ENCODE measurements at regions not wholly inside any gene's neighbourhood (a gene's known extent, or its start where the extent isn't known, plus 50 kb on each side); places are given as distances from the start of the nearest gene placed in this dataset.

DNA sequence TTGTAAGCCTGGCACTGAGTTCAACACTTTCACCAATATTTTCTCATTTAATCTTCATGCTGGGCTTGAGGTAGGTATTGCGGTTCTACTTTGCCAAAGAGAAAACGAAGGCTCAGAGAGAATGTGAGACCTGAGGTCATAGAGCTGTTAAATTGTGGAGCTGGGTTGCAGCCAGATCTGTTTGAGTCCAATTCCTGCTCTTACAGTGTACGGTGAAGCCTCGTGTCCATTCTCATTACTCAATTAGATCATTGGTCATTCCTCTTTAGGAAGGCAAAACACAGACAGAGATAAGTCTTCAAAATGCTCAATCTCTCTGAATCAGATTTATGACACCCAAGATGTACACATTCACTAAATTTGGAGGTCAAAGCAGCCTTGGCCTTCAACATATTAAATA lies 559.0 kb upstream of the DAB1 start:
- H3K4me3 ChIP-seq (ENCODE audit: low read depth, low read length) = no peak overlapping the region
- TF ChIP-seq, protein P1, sequence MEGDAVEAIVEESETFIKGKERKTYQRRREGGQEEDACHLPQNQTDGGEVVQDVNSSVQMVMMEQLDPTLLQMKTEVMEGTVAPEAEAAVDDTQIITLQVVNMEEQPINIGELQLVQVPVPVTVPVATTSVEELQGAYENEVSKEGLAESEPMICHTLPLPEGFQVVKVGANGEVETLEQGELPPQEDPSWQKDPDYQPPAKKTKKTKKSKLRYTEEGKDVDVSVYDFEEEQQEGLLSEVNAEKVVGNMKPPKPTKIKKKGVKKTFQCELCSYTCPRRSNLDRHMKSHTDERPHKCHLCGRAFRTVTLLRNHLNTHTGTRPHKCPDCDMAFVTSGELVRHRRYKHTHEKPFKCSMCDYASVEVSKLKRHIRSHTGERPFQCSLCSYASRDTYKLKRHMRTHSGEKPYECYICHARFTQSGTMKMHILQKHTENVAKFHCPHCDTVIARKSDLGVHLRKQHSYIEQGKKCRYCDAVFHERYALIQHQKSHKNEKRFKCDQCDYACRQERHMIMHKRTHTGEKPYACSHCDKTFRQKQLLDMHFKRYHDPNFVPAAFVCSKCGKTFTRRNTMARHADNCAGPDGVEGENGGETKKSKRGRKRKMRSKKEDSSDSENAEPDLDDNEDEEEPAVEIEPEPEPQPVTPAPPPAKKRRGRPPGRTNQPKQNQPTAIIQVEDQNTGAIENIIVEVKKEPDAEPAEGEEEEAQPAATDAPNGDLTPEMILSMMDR (IDR thresholded peaks at IDR 0.05; ENCODE audit: borderline replicate concordance, insufficient read depth, low read depth, low read length) = no peak

DNA sequence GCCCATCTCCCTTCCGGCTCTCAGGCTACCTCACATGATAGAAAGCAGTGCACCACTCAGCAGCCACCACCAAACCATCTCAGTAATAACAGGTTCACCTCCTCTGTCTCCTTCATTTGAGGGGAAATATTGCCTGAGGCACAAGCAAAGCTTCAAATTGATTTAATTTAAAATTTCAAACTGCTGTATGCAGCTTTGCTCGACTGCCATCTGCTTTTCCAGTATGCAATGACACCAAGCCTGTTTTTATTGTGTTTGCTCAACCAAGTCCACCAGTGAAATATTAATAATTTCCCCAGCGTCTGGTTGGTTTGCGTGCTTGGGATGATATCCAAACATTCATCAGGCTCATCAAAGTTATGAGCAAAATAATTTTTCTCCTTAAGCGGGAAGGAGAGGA lies 552.4 kb upstream of the DAB1 start:
- H3K4me3 ChIP-seq (ENCODE audit: low read depth, low read length) = no peak overlapping the region
- TF ChIP-seq, protein P1 (IDR thresholded peaks at IDR 0.05; ENCODE audit: borderline replicate concordance, insufficient read depth, low read depth, low read length) = no peak

DNA sequence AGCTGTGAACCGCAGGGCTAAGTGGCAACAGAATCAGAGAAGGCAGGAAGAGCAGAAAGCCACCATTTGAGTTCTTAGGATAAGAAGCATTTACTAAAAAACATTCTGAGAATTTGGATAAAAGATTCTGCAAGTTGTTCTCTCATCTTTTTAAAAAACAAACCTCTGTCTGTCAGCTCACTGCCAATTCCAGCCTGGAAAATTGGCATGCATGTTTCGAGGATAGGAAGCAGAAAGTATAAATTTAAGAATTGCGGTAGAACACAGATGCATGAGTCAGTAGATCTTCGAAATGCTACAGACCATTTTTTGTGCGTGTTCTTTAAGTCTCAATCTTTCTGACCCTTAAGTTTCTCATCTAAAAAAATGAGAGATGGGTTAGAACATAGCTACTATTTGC lies 544.5 kb upstream of the DAB1 start:
- TF ChIP-seq, protein P1 (IDR thresholded peaks at IDR 0.05; ENCODE audit: borderline replicate concordance, insufficient read depth, low read depth, low read length) = no peak
- H3K4me3 ChIP-seq (ENCODE audit: low read depth, low read length) = no peak overlapping the region

DNA sequence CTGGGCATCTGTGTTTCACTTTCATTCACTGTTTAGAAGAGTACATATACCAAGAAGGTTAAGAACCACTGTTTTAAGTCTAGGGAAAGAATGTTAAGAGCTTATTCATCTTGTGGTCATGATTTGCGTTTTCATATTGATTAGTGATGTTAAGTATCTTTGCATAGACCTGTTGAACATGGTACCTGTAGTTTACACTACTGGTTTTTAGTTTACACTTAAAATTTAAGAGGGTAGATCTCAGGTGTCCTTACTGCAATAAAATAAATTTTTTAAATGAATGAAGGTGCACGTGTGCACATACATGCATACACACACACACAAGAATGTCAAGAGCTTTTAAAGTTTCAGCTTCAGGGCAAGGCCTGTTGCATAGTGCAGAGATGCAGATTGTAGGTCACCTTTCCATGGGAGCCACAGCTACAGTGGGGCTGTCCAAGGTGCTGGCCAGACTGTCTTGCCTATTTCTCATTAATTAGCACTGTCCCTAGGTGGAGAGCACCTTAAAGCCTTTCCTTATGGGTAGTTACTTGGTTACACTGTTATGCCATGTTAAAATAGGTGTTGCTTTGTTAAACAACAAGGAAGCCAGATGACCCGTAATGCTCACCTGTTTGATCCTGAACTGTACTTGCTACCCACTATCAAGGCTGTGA lies 543.0 kb upstream of the DAB1 start:
- H3K4me3 ChIP-seq (ENCODE audit: low read depth, low read length) = no peak overlapping the region
- TF ChIP-seq, protein P1 (IDR thresholded peaks at IDR 0.05; ENCODE audit: borderline replicate concordance, insufficient read depth, low read depth, low read length) = no peak

DNA sequence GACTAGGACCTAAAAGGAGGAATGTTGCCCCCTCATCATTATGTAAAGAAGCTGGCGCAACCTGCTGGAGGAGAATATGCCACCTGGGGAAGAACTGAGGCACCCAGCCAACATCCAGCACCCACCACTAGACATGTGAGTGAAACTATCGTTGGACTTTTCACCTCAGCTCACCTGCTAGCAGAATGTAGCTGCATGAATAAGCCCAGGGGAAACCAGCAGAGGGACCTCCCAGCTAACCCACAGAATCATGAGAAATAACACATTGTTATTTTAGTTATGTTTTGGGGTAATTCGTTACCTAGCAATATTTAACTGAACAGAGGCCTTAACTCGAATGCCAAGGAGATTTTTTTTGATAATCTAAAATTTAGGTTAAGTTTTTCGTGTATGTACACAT lies 542.5 kb upstream of the DAB1 start:
- no peak overlapping the region for H3K4me3 ChIP-seq (ENCODE audit: low read depth, low read length)
- TF ChIP-seq, protein P1 (IDR thresholded peaks at IDR 0.05; ENCODE audit: borderline replicate concordance, insufficient read depth, low read depth, low read length) = no peak

DNA sequence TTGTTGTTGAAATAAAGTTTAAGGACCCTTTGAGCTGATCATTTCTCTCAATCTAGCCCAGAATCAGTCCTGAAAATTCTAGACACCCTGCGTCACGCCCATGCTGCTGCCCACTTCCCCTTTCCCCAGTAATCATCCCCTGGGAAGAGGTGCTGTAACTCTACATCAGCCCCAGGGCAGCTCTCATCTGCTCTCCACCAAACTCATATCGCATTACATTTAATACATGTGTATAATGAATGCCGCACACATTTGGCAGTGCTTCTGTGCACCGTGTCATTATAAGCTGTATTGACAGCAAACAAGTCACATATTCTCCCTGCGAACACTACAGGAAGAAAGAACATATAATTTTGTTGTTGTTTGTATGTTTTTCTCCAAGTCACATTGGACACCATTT lies 539.7 kb upstream of the DAB1 start:
- TF ChIP-seq, protein P1 (IDR thresholded peaks at IDR 0.05; ENCODE audit: borderline replicate concordance, insufficient read depth, low read depth, low read length) = no peak
- no peak overlapping the region for H3K4me3 ChIP-seq (ENCODE audit: low read depth, low read length)

DNA sequence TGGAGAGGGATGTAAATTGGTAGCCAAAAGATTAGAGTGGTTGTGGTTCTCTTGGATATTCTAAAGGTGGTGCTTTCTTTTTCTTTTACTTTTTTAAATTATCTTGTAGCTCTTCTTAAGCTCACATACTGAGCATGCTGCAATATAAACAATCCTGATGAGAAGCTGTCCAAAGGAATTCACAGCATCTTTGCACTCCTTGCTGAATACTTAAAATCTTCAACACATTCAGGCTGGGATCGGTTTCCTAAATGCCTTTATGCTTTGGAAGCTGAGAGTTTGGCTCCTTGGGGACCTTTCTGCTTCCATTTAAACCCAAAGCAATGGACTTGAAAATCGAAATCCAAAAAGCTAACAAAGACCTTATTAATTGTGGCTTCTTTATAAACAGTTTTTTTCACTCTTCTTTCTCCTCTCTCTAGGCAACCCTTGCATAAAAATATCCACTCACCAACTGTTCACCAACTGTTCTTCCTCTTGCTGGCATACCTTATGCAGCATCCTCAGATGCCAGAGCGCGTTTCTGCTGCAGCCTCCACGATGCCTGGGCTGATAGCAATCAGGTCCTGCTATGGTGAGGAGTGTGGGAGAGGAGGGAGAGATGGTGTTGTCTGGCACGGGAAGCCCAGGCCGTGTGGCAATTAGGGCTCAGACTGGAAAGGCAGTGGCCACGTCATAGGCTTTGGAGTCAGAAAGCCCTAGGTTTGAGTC lies 535.8 kb upstream of the DAB1 start:
- no peak overlapping the region for H3K4me3 ChIP-seq (ENCODE audit: low read depth, low read length)
- TF ChIP-seq, protein P1 (IDR thresholded peaks at IDR 0.05; ENCODE audit: borderline replicate concordance, insufficient read depth, low read depth, low read length) = no peak
